ENCODE measurements at regions not wholly inside any gene's neighbourhood (a gene's known extent, or its start where the extent isn't known, plus 50 kb on each side); places are given as distances from the start of the nearest gene placed in this dataset.

GRCh38 chr6:154901876-154902552 is 93.1 kb upstream of the TIAM2 start:
- Histone ChIP-seq H3K4me3 (replicated peaks in 1 of 4; ENCODE audit: control extremely low read depth in 1 of 4, insufficient read depth in 1 of 4, low read depth in 3 of 4, low read length in 4 of 4) (no peak overlapping the region), H4K20me1 (ENCODE audit: control insufficient read depth, extremely low read depth, insufficient read depth, low read length) (no peaks in the 10 kb centered on the region), H3K79me2 (ENCODE audit: control insufficient read depth, insufficient read depth, low read length) (no peaks in the 10 kb centered on the region), H3K9ac (ENCODE audit: insufficient read depth, low read length) (no peak overlapping the region), H3K4me1 (ENCODE audit: control insufficient read depth, extremely low read depth, insufficient read depth, low read length) (no peaks in the 10 kb centered on the region), H3K36me3 (ENCODE audit: control insufficient read depth, insufficient read depth, low read length) (no peaks in the 10 kb centered on the region), H2AFZ (ENCODE audit: low read length) (no peak overlapping the region), H3K9me3 (ENCODE audit: control insufficient read depth, insufficient read depth, low read depth, low read length) (no peaks in the 10 kb centered on the region), H3K4me2 (ENCODE audit: extremely low read depth, insufficient read depth, low read length) (no peak overlapping the region), H3K27ac (ENCODE audit: insufficient read depth, low read length) (no peak overlapping the region), H3K27me3 (ENCODE audit: control insufficient read depth, insufficient read depth, low read length) (no peaks in the 10 kb centered on the region)
- no peak for TF ChIP-seq EZH2 (IDR thresholded peaks at IDR 0.05; ENCODE audit: low read length, missing control alignments)
- TF ChIP-seq, protein P1, sequence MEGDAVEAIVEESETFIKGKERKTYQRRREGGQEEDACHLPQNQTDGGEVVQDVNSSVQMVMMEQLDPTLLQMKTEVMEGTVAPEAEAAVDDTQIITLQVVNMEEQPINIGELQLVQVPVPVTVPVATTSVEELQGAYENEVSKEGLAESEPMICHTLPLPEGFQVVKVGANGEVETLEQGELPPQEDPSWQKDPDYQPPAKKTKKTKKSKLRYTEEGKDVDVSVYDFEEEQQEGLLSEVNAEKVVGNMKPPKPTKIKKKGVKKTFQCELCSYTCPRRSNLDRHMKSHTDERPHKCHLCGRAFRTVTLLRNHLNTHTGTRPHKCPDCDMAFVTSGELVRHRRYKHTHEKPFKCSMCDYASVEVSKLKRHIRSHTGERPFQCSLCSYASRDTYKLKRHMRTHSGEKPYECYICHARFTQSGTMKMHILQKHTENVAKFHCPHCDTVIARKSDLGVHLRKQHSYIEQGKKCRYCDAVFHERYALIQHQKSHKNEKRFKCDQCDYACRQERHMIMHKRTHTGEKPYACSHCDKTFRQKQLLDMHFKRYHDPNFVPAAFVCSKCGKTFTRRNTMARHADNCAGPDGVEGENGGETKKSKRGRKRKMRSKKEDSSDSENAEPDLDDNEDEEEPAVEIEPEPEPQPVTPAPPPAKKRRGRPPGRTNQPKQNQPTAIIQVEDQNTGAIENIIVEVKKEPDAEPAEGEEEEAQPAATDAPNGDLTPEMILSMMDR (conservative IDR thresholded peaks at IDR 0.05 in 1 of 2, IDR thresholded peaks at IDR 0.05 in 1 of 2; ENCODE audit: low read depth in 1 of 2, low read length in 2 of 2), result no peak
- no peak for DNase-seq (ENCODE audit: low read depth in 2 of 2)

GRCh38 chr6:154907291-154907690 is 87.8 kb upstream of the TIAM2 start:
- H3K4me1 ChIP-seq (ENCODE audit: control insufficient read depth, extremely low read depth, insufficient read depth, low read length), result no peaks in the 10 kb centered on the region
- no peaks in the 10 kb centered on the region for H3K36me3 ChIP-seq (ENCODE audit: control insufficient read depth, insufficient read depth, low read length)
- no peak overlapping the region for H3K9ac ChIP-seq (ENCODE audit: insufficient read depth, low read length)
- no peaks in the 10 kb centered on the region for H3K9me3 ChIP-seq (ENCODE audit: control insufficient read depth, insufficient read depth, low read depth, low read length)
- H3K4me2 ChIP-seq (ENCODE audit: extremely low read depth, insufficient read depth, low read length), result no peak overlapping the region
- TF ChIP-seq EZH2 (IDR thresholded peaks at IDR 0.05; ENCODE audit: low read length, missing control alignments), result no peak
- TF ChIP-seq, protein P1 (conservative IDR thresholded peaks at IDR 0.05 in 1 of 2, IDR thresholded peaks at IDR 0.05 in 1 of 2; ENCODE audit: low read depth in 1 of 2, low read length in 2 of 2), result no peak
- H3K27me3 ChIP-seq (ENCODE audit: control insufficient read depth, insufficient read depth, low read length), result no peaks in the 10 kb centered on the region
- H3K4me3 ChIP-seq (replicated peaks in 1 of 4; ENCODE audit: control extremely low read depth in 1 of 4, insufficient read depth in 1 of 4, low read depth in 3 of 4, low read length in 4 of 4), result no peak overlapping the region
- H4K20me1 ChIP-seq (ENCODE audit: control insufficient read depth, extremely low read depth, insufficient read depth, low read length), result no peaks in the 10 kb centered on the region
- H3K27ac ChIP-seq (ENCODE audit: insufficient read depth, low read length), result no peak overlapping the region
- H2AFZ ChIP-seq (ENCODE audit: low read length), result no peak overlapping the region
- DNase-seq (ENCODE audit: low read depth in 2 of 2), result peak; percentile 10 to 58
- no peaks in the 10 kb centered on the region for H3K79me2 ChIP-seq (ENCODE audit: control insufficient read depth, insufficient read depth, low read length)

DNA sequence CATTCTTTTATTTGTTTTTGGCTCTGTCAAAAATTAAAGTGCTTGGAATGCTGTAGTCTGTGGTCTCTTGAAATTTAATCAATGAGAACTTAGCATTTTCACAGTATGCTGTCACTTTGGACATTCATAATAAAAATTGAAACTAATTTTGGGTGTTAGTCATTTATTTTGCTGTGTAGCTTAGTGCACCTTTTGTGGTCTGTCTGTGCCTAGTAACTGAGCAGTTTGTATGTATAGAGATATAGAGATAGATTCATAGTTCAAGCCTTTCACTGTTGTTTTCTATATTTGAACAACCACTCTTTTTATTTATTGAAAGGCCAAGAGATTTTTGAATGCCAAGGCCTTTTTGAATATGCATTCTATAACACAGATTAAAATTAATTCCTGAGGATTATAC is 86.4 kb upstream of the TIAM2 start:
- Histone ChIP-seq H3K4me2 (ENCODE audit: extremely low read depth, insufficient read depth, low read length) (no peak overlapping the region), H3K27ac (ENCODE audit: insufficient read depth, low read length) (no peak overlapping the region), H3K79me2 (ENCODE audit: control insufficient read depth, insufficient read depth, low read length) (no peaks in the 10 kb centered on the region), H3K9me3 (ENCODE audit: control insufficient read depth, insufficient read depth, low read depth, low read length) (no peaks in the 10 kb centered on the region), H3K27me3 (ENCODE audit: control insufficient read depth, insufficient read depth, low read length) (no peaks in the 10 kb centered on the region), H3K4me3 (replicated peaks in 1 of 4; ENCODE audit: control extremely low read depth in 1 of 4, insufficient read depth in 1 of 4, low read depth in 3 of 4, low read length in 4 of 4) (no peak overlapping the region), H3K36me3 (ENCODE audit: control insufficient read depth, insufficient read depth, low read length) (no peaks in the 10 kb centered on the region), H2AFZ (ENCODE audit: low read length) (no peak overlapping the region), H3K4me1 (ENCODE audit: control insufficient read depth, extremely low read depth, insufficient read depth, low read length) (no peaks in the 10 kb centered on the region), H4K20me1 (ENCODE audit: control insufficient read depth, extremely low read depth, insufficient read depth, low read length) (no peaks in the 10 kb centered on the region), H3K9ac (ENCODE audit: insufficient read depth, low read length) (no peak overlapping the region)
- no peak for DNase-seq (ENCODE audit: low read depth in 2 of 2)
- TF ChIP-seq, protein P1 (conservative IDR thresholded peaks at IDR 0.05 in 1 of 2, IDR thresholded peaks at IDR 0.05 in 1 of 2; ENCODE audit: low read depth in 1 of 2, low read length in 2 of 2), result no peak
- no peak for TF ChIP-seq EZH2 (IDR thresholded peaks at IDR 0.05; ENCODE audit: low read length, missing control alignments)

Data from fibroblast of lung (primary cell).